ENCODE measurements at regions not wholly inside any gene's neighbourhood (a gene's known extent, or its start where the extent isn't known, plus 50 kb on each side); places are given as distances from the start of the nearest gene placed in this dataset.

- DNase-seq (ENCODE audit: low read depth), result no peak
- Histone ChIP-seq H3K27ac (ENCODE audit: low read depth, low read length) (no peak overlapping the region), H4K20me1 (ENCODE audit: insufficient read depth, low read length) (no peaks in the 10 kb centered on the region), H2AFZ (ENCODE audit: low read depth, low read length) (no peak overlapping the region), H3K4me2 (ENCODE audit: low read length) (no peak overlapping the region), H3K79me2 (ENCODE audit: insufficient read depth, low read length) (no peaks in the 10 kb centered on the region), H3K9me3 (ENCODE audit: insufficient read depth, low read depth, low read length) (no peaks in the 10 kb centered on the region), H3K9ac (ENCODE audit: low read length) (no peak overlapping the region), H3K4me3 (ENCODE audit: insufficient read depth, low read depth, low read length) (no peak overlapping the region), H3K4me1 (ENCODE audit: insufficient read depth, low read length) (no peaks in the 10 kb centered on the region), H3K36me3 (ENCODE audit: insufficient read depth, low read length) (no peaks in the 10 kb centered on the region), H3K27me3 (ENCODE audit: insufficient read depth, low read length) (no peaks in the 10 kb centered on the region)
- no peak overlapping the region for H3K27ac Mint-ChIP-seq (ENCODE audit: unreplicated experiment)
- peaks cover 4% of the 10 kb centered on the region for H3K27me3 Mint-ChIP-seq (ENCODE audit: low read depth, unreplicated experiment)
- TF ChIP-seq EZH2 (IDR thresholded peaks at IDR 0.05; ENCODE audit: insufficient read depth, low read length), result no peak
- TF ChIP-seq, protein P1, sequence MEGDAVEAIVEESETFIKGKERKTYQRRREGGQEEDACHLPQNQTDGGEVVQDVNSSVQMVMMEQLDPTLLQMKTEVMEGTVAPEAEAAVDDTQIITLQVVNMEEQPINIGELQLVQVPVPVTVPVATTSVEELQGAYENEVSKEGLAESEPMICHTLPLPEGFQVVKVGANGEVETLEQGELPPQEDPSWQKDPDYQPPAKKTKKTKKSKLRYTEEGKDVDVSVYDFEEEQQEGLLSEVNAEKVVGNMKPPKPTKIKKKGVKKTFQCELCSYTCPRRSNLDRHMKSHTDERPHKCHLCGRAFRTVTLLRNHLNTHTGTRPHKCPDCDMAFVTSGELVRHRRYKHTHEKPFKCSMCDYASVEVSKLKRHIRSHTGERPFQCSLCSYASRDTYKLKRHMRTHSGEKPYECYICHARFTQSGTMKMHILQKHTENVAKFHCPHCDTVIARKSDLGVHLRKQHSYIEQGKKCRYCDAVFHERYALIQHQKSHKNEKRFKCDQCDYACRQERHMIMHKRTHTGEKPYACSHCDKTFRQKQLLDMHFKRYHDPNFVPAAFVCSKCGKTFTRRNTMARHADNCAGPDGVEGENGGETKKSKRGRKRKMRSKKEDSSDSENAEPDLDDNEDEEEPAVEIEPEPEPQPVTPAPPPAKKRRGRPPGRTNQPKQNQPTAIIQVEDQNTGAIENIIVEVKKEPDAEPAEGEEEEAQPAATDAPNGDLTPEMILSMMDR (IDR thresholded peaks at IDR 0.05; ENCODE audit: insufficient read depth, low read depth, low read length), result no peak
- no peaks in the 10 kb centered on the region for H3K9me3 Mint-ChIP-seq (ENCODE audit: unreplicated experiment)
- no peaks in the 10 kb centered on the region for H3K4me1 Mint-ChIP-seq (ENCODE audit: low read depth, unreplicated experiment)
- H3K4me3 Mint-ChIP-seq (ENCODE audit: unreplicated experiment), result no peak overlapping the region
- no peak for FAIRE-seq
- no peaks in the 10 kb centered on the region for H3K36me3 Mint-ChIP-seq (ENCODE audit: low read depth, unreplicated experiment)
Measured at GRCh38 chrX:151279161-151279560, 102.8 kb downstream of the GPR50 start.

- H3K79me2 ChIP-seq (ENCODE audit: insufficient read depth, low read length), result no peaks in the 10 kb centered on the region
- H3K4me2 ChIP-seq (ENCODE audit: low read length), result no peak overlapping the region
- no peak overlapping the region for H3K4me3 Mint-ChIP-seq (ENCODE audit: unreplicated experiment)
- H3K27me3 ChIP-seq (ENCODE audit: insufficient read depth, low read length), result no peaks in the 10 kb centered on the region
- peaks cover 2% of the 10 kb centered on the region for H3K27me3 Mint-ChIP-seq (ENCODE audit: low read depth, unreplicated experiment)
- no peaks in the 10 kb centered on the region for H3K36me3 ChIP-seq (ENCODE audit: insufficient read depth, low read length)
- H3K27ac Mint-ChIP-seq (ENCODE audit: unreplicated experiment), result no peak overlapping the region
- no peaks in the 10 kb centered on the region for H3K9me3 Mint-ChIP-seq (ENCODE audit: unreplicated experiment)
- no peak overlapping the region for H3K4me3 ChIP-seq (ENCODE audit: insufficient read depth, low read depth, low read length)
- H3K9ac ChIP-seq (ENCODE audit: low read length), result no peak overlapping the region
- no peak overlapping the region for H3K27ac ChIP-seq (ENCODE audit: low read depth, low read length)
- FAIRE-seq (peak; percentile 54), DNase-seq (ENCODE audit: low read depth) (no peak)
- TF ChIP-seq EZH2 (IDR thresholded peaks at IDR 0.05; ENCODE audit: insufficient read depth, low read length), result no peak
- TF ChIP-seq, protein P1 (IDR thresholded peaks at IDR 0.05; ENCODE audit: insufficient read depth, low read depth, low read length), result no peak
- H3K36me3 Mint-ChIP-seq (ENCODE audit: low read depth, unreplicated experiment), result no peaks in the 10 kb centered on the region
- H3K4me1 Mint-ChIP-seq (ENCODE audit: low read depth, unreplicated experiment), result no peaks in the 10 kb centered on the region
- no peaks in the 10 kb centered on the region for H4K20me1 ChIP-seq (ENCODE audit: insufficient read depth, low read length)
- H2AFZ ChIP-seq (ENCODE audit: low read depth, low read length), result no peak overlapping the region
- H3K4me1 ChIP-seq (ENCODE audit: insufficient read depth, low read length), result no peaks in the 10 kb centered on the region
- no peaks in the 10 kb centered on the region for H3K9me3 ChIP-seq (ENCODE audit: insufficient read depth, low read depth, low read length)
Measured at GRCh38 chrX:151287954-151288353, 109.1 kb upstream of the VMA21 start.

DNA sequence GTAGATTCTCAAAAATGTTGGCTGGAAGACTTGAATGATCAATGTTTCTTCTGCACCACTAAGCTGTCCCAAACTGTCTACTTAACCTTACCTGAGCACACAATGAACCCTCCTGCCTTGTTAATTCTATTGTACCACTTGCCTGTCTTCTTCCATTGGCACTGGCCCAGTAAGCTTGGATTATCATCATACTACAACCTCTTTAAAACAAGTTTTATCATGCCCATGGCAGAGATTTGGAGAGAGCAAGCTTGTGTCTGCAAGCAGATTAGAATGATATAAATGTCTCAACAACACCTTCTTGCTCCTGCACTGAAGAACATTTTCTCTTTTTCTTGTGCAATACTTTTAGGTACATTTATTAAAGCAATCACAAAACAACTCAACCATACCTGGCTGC, 74.0 kb upstream of the VMA21 start:
- Mint-ChIP-seq H3K4me1 (ENCODE audit: low read depth, unreplicated experiment) (no peaks in the 10 kb centered on the region), H3K36me3 (ENCODE audit: low read depth, unreplicated experiment) (no peaks in the 10 kb centered on the region), H3K27ac (ENCODE audit: unreplicated experiment) (no peak overlapping the region), H3K9me3 (ENCODE audit: unreplicated experiment) (no peaks in the 10 kb centered on the region), H3K4me3 (ENCODE audit: unreplicated experiment) (no peak overlapping the region), H3K27me3 (ENCODE audit: low read depth, unreplicated experiment) (no peaks in the 10 kb centered on the region)
- Histone ChIP-seq H3K4me3 (ENCODE audit: insufficient read depth, low read depth, low read length) (no peak overlapping the region), H2AFZ (ENCODE audit: low read depth, low read length) (no peak overlapping the region), H3K9me3 (ENCODE audit: insufficient read depth, low read depth, low read length) (no peaks in the 10 kb centered on the region), H3K4me1 (ENCODE audit: insufficient read depth, low read length) (no peaks in the 10 kb centered on the region), H3K79me2 (ENCODE audit: insufficient read depth, low read length) (no peaks in the 10 kb centered on the region), H3K36me3 (ENCODE audit: insufficient read depth, low read length) (no peaks in the 10 kb centered on the region), H4K20me1 (ENCODE audit: insufficient read depth, low read length) (no peaks in the 10 kb centered on the region), H3K4me2 (ENCODE audit: low read length) (no peak overlapping the region), H3K27me3 (ENCODE audit: insufficient read depth, low read length) (no peaks in the 10 kb centered on the region), H3K27ac (ENCODE audit: low read depth, low read length) (no peak overlapping the region), H3K9ac (ENCODE audit: low read length) (no peak overlapping the region)
- TF ChIP-seq EZH2 (IDR thresholded peaks at IDR 0.05; ENCODE audit: insufficient read depth, low read length), result no peak
- TF ChIP-seq, protein P1 (IDR thresholded peaks at IDR 0.05; ENCODE audit: insufficient read depth, low read depth, low read length), result no peak
- FAIRE-seq (no peak), DNase-seq (ENCODE audit: low read depth) (no peak)
